Mononuclear cell (primary cell): ENCODE measurements at regions not wholly inside any gene's neighbourhood (a gene's known extent, or its start where the extent isn't known, plus 50 kb on each side); places are given as distances from the start of the nearest gene placed in this dataset.
"Not testable (repeated sequence)": the region's sequence is repeated elsewhere in the genome, so short reads cannot be mapped to it uniquely, and the experiment has no call there.

Source experiments
- H3K27me3 ChIP-seq: 2 replicates; pipeline ENCODE4 v1.6.0; 2011; ENCODE audit warnings: low read length, control low read depth; ENCODE audit not compliant: insufficient read depth
- H3K4me1 ChIP-seq: 2 replicates; pipeline ENCODE4 v1.5.1; 2011; ENCODE audit warnings: mild to moderate bottlenecking, low read length, control low read depth; ENCODE audit not compliant: insufficient read depth
- H3K4me3 ChIP-seq: 2 replicates; pipeline ENCODE4 v1.5.1; 2011; ENCODE audit warnings: mild to moderate bottlenecking, low read length, moderate library complexity
- H3K9me3 ChIP-seq: 2 replicates; pipeline ENCODE4 v1.5.1; 2011; ENCODE audit warnings: low read depth, mild to moderate bottlenecking, control low read depth, low read length

DNA sequence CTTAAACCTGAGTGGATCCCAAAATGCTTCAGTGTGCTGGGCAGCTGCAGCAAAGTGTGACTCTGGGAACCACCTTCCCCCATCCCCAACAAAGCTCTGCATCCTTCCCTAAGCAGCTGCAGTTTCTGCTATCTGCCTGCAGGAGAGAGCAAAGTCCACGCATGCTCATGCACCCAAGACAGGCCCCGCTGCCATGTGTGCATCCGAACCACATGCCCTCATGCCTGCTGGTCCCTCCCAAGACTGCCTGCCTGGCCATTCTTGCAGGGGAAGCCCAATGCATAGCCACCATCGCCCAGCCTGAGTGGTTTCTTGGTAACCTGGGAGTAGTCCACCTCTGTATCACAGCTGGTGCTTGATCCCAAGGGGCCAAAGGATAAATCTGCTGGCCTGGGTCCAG, 94.3 kb upstream of the OLIG3 start:
- Histone ChIP-seq H3K9me3 (peaks cover 13% of the 10 kb centered on the region), H3K27me3 (peaks cover 14% of the 10 kb centered on the region), H3K4me1 (peaks cover 8% of the 10 kb centered on the region), H3K4me3 (no peak overlapping the region)

DNA sequence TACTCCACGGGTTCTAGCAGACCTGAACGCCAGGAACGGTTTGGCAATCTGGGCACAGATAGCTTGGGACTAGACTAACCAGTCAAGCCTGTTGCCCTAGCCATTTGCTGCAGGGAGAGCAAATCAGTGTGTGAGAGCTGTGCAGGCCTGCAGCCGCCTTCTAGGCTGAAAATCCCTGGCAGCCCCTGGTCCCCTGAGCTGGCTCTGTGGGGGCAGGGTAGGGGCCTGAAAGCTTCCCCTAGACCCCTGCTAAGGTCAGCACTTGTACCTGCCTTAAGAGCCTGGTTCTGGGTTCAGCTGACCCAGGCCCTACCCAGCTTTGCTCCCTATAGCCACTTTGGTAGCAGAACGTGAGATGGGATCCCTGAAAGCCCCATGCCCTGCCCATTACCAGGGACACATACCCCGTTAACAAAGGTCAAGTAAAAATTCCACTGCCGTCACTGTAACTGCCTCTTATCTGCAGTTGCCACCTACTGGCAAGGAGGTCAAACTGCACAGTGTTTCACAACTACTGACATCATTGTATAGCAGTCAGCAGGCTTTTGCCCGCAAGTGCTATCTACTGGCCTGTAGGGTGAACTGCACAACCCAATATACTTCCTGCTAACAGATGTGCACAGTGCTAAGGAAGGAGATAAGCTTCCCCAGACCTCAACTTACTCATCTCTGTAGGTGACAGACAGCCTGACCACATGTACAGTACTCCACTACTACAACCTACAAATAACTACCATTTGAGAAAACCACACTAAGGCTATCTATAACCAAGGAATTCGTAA, 95.1 kb upstream of the OLIG3 start:
- peaks cover 14% of the 10 kb centered on the region for H3K27me3 ChIP-seq
- H3K4me3 ChIP-seq = no peak overlapping the region
- H3K4me1 ChIP-seq = peaks cover 8% of the 10 kb centered on the region
- peaks cover 13% of the 10 kb centered on the region for H3K9me3 ChIP-seq

- Histone ChIP-seq H3K4me3 (no peak overlapping the region), H3K27me3 (peaks cover 14% of the 10 kb centered on the region), H3K4me1 (peaks cover 8% of the 10 kb centered on the region), H3K9me3 (peaks cover 13% of the 10 kb centered on the region)
Measured at GRCh38 chr6:137590684-137591083, 96.5 kb upstream of the OLIG3 start.

DNA sequence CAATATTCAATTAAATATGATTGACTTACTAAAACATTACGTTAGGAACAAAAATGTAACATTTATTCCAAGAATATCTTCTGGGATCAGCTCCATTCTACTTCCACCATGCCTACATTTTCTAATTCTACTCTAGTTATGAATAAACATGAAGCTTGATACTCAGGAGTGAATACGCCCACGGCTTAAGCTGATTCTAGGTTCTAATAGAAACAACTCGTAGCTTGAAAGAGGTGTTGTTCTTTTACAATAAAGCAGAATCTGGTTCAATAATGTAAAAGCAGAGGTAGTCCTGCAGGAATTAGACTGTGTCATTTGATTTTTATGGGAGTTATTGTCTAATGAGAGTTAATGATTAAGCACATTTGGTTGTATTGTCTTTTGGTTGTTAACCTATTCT, 107.3 kb upstream of the OLIG3 start:
- Histone ChIP-seq H3K4me3 (no peak overlapping the region), H3K27me3 (peaks cover 34% of the 10 kb centered on the region), H3K9me3 (no peaks in the 10 kb centered on the region), H3K4me1 (no peaks in the 10 kb centered on the region)

DNA sequence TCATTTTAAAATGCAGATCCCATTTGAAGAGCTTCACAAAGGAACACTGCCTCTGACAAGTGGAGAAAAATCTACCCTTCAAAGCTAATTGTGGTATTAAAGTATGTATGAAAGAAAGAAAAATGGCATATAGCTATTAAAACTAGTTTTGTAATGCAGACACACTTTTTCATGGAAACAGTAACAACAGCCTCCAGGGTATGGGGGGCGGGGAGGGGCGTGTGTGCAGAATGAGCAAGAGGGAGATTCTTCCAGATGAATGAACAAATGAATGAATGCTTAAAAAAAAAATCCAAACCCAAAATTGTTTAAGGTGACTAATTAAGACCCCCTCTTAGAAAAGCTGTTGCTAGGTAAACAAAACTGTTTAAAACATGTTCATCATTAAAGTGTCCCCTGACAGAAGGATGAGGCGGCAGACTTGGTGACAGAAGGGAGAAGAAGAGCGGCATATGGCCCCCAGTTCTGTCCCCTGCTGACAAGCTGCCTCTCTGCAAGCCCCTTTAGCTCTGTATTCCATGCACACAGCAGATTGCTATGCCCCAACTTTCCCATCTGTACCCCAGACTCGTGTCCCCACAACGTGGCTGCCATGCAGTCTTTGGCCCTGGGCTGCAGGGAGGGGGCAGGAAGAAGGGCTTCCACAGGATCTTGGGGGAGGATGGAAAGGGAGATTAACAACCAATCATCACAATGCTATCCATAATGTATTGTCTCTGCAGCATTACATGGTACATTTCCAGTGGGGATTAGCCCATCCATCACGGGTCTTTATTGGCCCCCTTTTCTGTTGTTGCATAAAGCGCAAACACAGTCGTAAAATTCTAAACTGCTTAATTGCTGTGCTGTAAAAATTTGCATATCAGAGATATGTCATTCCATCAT, 108.4 kb upstream of the OLIG3 start:
- Histone ChIP-seq H3K9me3 (no peaks in the 10 kb centered on the region), H3K4me1 (no peaks in the 10 kb centered on the region), H3K27me3 (peaks cover 34% of the 10 kb centered on the region), H3K4me3 (no peak overlapping the region)

DNA sequence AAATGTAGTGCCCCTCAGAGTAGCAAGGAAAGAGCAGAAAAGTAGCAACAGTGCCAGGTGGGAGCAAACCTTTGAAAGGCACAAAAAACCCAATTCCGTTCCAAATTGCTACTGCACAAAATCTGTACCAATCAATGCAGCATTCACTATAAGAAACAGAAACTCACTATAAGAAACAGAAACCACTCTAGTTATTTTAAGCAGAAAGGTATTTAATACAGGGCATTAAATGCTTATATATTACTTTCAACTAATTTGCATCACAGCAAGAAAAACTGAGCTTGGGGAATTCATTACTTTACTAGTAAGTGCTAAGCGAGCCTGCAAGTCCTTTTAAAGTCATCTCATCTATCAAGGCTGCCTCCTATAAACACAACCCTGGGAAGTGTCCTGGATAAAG, 116.5 kb upstream of the OLIG3 start:
- no peaks in the 10 kb centered on the region for H3K4me1 ChIP-seq
- H3K9me3 ChIP-seq = peaks cover 10% of the 10 kb centered on the region
- peaks cover 31% of the 10 kb centered on the region for H3K27me3 ChIP-seq
- H3K4me3 ChIP-seq = no peak overlapping the region

DNA sequence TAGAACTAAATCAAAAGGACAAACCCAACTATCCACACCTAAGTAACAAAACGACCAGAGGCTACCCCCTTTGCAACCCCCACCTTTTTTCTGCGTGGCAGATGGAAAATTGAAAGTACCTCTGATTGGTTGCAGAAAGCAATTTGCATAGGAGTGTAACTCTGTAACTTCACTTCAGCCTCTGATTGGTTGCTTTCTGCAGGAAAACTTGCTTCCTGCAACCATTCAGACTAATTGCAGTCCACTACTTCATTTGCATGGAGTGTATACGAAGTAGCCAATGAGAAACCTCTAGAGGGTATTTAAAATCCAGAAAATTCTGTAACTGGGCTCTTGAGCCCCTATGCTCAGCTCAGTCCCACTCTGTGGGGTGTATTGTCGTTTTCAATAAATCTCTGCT, 129.1 kb upstream of the OLIG3 start:
- H3K27me3 ChIP-seq = peaks cover 22% of the 10 kb centered on the region
- H3K4me1 ChIP-seq = no peaks in the 10 kb centered on the region
- no peak overlapping the region for H3K4me3 ChIP-seq

GRCh38 chr6:137625100-137625661, 131.0 kb upstream of the OLIG3 start:
- H3K4me1 ChIP-seq = no peaks in the 10 kb centered on the region
- H3K4me3 ChIP-seq = no peak overlapping the region
- H3K27me3 ChIP-seq = peaks cover 22% of the 10 kb centered on the region
- H3K9me3 ChIP-seq = no peaks in the 10 kb centered on the region

More for the DNA sequence above, 129.1 kb upstream of the OLIG3 start:
- H3K9me3 ChIP-seq = no peaks in the 10 kb centered on the region

GRCh38 chr6:137625808-137626207, 131.6 kb upstream of the OLIG3 start:
- no peaks in the 10 kb centered on the region for H3K4me1 ChIP-seq
- H3K27me3 ChIP-seq = peaks cover 22% of the 10 kb centered on the region
- no peaks in the 10 kb centered on the region for H3K9me3 ChIP-seq
- no peak overlapping the region for H3K4me3 ChIP-seq

- Histone ChIP-seq H3K4me1 (no peaks in the 10 kb centered on the region), H3K4me3 (no peak overlapping the region), H3K27me3 (peaks cover 4% of the 10 kb centered on the region), H3K9me3 (no peaks in the 10 kb centered on the region)
Measured at GRCh38 chr6:137630666-137631065, 136.5 kb upstream of the OLIG3 start.

GRCh38 chr6:137631323-137631722, 137.1 kb upstream of the OLIG3 start:
- Histone ChIP-seq H3K9me3 (no peaks in the 10 kb centered on the region), H3K4me3 (no peak overlapping the region), H3K4me1 (no peaks in the 10 kb centered on the region), H3K27me3 (no peaks in the 10 kb centered on the region)

DNA sequence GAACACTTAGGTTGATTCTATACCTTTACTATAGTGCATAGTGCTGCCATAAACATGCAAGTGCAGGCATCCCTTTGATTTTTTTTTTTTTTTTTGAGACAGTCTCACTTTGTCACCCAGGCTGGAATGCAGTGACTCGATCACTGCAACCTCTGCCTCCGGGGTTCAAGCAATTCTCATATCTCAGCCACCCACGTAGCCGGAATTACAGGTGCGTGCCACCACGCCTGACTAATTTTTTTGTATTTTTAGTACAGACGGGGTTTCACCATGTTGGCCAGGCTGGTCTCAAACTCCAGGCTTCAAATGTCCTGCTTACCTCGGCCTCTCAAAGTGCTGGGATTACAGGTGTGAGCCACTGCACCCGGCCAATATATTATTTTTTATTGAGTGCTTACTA, 140.0 kb upstream of the OLIG3 start:
- not testable (repeated sequence) for H3K4me1 ChIP-seq, H3K9me3 ChIP-seq, H3K27me3 ChIP-seq, H3K4me3 ChIP-seq

GRCh38 chr6:137637121-137637520, 142.9 kb upstream of the OLIG3 start:
- H3K4me1 ChIP-seq = peaks cover 6% of the 10 kb centered on the region
- no peaks in the 10 kb centered on the region for H3K9me3 ChIP-seq
- H3K27me3 ChIP-seq = no peaks in the 10 kb centered on the region
- H3K4me3 ChIP-seq = no peak overlapping the region

DNA sequence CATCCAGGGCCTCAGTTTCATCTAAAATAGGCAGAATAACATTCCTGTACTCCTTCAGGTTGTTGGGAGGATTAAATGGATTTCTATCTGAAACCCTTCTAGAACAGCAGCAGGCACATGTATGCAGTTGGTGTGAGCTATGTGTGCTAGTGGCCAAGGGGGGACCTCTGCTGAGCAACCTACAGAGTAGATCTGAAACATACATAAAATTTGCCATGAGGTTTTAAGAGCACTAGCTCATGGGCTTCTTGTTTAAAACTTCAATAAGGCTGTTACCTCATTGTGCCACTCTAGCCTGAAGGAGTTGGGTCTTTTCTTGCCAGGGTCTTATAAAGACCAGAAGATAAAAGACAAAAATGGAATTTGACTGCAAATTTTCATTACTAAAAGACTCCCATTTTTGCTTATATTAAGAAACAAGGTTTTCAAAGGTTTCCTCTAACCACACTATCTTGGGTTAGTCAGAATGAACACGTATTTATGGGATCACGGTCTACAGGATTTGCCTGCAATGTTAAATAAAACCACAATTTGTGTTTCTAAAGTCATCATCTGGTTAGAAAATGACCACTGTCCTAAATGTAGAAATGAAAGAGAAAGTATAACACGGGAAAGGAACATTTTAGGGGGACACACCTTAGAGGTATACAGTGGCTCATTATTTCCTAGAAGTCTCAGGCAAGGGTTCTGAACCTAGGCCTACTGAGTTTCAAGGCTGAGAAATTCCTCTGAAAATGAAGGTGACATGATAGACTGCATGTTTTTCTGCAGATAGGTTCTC, 144.9 kb upstream of the OLIG3 start:
- no peaks in the 10 kb centered on the region for H3K27me3 ChIP-seq

GRCh38 chr6:137640086-137640485, 145.9 kb upstream of the OLIG3 start:
- Histone ChIP-seq H3K27me3 (no peaks in the 10 kb centered on the region), H3K4me1 (peaks cover 6% of the 10 kb centered on the region), H3K9me3 (no peaks in the 10 kb centered on the region), H3K4me3 (no peak overlapping the region)

More for the DNA sequence above, 144.9 kb upstream of the OLIG3 start:
- no peak overlapping the region for H3K4me3 ChIP-seq
- peaks cover 6% of the 10 kb centered on the region for H3K4me1 ChIP-seq
- H3K9me3 ChIP-seq = no peaks in the 10 kb centered on the region
